IMR-90 (cell line): ENCODE measurements at regions not wholly inside any gene's neighbourhood (a gene's known extent, or its start where the extent isn't known, plus 50 kb on each side); places are given as distances from the start of the nearest gene placed in this dataset.

Experiments used
- ATAC-seq: fragments of 200-7000 bp; cut with Tn5 transposase; 2 replicates; pipeline ENCODE4 v1.9.1; 2020; ENCODE audit warnings: low read depth, mild to moderate bottlenecking, moderate library complexity
- BruUV-seq: library from RNA; stranded (reverse); fragments of 400-500 nt; replicated peaks from 2 replicates; lab custom pipeline; 2021; lab: Mats Ljungman, UMichigan
- CTCF ChIA-PET: fragments of 300-600 bp; formaldehyde crosslinking; extraction: SDS; loops from one replicate; lab custom pipeline; 2021; ENCODE audit warnings: antibody characterized with exemption; lab: Yijun Ruan, JAX
- POLR2A ChIA-PET: fragments of 300-600 bp; sonication (Branson Sonifier 250); formaldehyde crosslinking; loops from one replicate; lab custom pipeline; 2022; ENCODE audit warnings: antibody characterized with exemption; ENCODE audit not compliant: unreplicated experiment; lab: Charles Lee
- DNase-seq: peaks from one replicate; pipeline ENCODE4 v3.0.0; 2013
- H2AFZ ChIP-seq: replicated peaks from 2 replicates; pipeline ENCODE3; 2013; ENCODE audit warnings: low read length, mild to moderate bottlenecking; ENCODE audit not compliant: poor library complexity
- H2AK5ac ChIP-seq: 2 replicates; pipeline ENCODE4 v1.6.1; 2013; ENCODE audit warnings: low read depth, low read length, inconsistent platforms
- H2AK9ac ChIP-seq: replicated peaks from 2 replicates; pipeline ENCODE3; 2013; ENCODE audit warnings: mild to moderate bottlenecking, low read depth, low read length, moderate library complexity; ENCODE audit not compliant: poor library complexity
- H2BK120ac ChIP-seq: 2 replicates; pipeline ENCODE4 v1.6.1; 2013; ENCODE audit warnings: low read depth, low read length, inconsistent platforms
- H2BK15ac ChIP-seq: 3 replicates; pipeline ENCODE4 v1.6.1; 2013; ENCODE audit warnings: low read depth, low read length, inconsistent platforms
- H2BK20ac ChIP-seq: 2 replicates; pipeline ENCODE4 v1.6.1; 2013; ENCODE audit warnings: low read depth, mild to moderate bottlenecking, inconsistent platforms, low read length, moderate library complexity
- H2BK5ac ChIP-seq: 2 replicates; pipeline ENCODE4 v1.6.1; 2013; ENCODE audit warnings: mild to moderate bottlenecking, low read depth, low read length, inconsistent platforms; ENCODE audit not compliant: poor library complexity, severe bottlenecking
- H3K14ac ChIP-seq: replicated peaks from 2 replicates; pipeline ENCODE4 v1.6.1; 2013; ENCODE audit warnings: low read depth, low read length, inconsistent platforms
- H3K18ac ChIP-seq: 2 replicates; pipeline ENCODE4 v1.6.1; 2013; ENCODE audit warnings: low read depth, low read length, control low read depth
- H3K23ac ChIP-seq: 2 replicates; pipeline ENCODE4 v1.6.1; 2013; ENCODE audit warnings: low read depth, low read length, inconsistent platforms
- H3K27ac ChIP-seq: 2 replicates; pipeline ENCODE4 v1.5.1; 2013; ENCODE audit warnings: mild to moderate bottlenecking, control low read depth, low read length; ENCODE audit not compliant: insufficient read depth
- H3K27me3 ChIP-seq: 2 replicates; pipeline ENCODE4 v1.6.1; 2013; ENCODE audit warnings: low read length; ENCODE audit not compliant: control insufficient read depth, insufficient read depth
- H3K36me3 ChIP-seq: 2 replicates; pipeline ENCODE4 v1.6.1; 2013; ENCODE audit warnings: low read length, mixed read lengths; ENCODE audit not compliant: control insufficient read depth, insufficient read depth
- H3K4ac ChIP-seq: 2 replicates; pipeline ENCODE4 v1.6.1; 2013; ENCODE audit warnings: low read depth, low read length, inconsistent platforms
- H3K4me1 ChIP-seq: 2 replicates; pipeline ENCODE4 v1.6.1; 2013; ENCODE audit warnings: low read length, mixed read lengths; ENCODE audit not compliant: control insufficient read depth, insufficient read depth
- H3K4me2 ChIP-seq: 2 replicates; pipeline ENCODE4 v1.6.1; 2013; ENCODE audit warnings: low read depth, mild to moderate bottlenecking, control low read depth, low read length, moderate library complexity
- H3K4me3 ChIP-seq: 2 replicates; pipeline ENCODE4 v1.5.1; 2013; ENCODE audit warnings: low read depth, mild to moderate bottlenecking, control low read depth, low read length, moderate library complexity; ENCODE audit not compliant: insufficient read depth
- H3K56ac ChIP-seq: 2 replicates; pipeline ENCODE4 v1.6.1; 2013; ENCODE audit warnings: low read length, inconsistent platforms; ENCODE audit not compliant: insufficient read depth; ENCODE audit errors: extremely low read depth
- H3K79me1 ChIP-seq, 2 experiments: 2 replicates each; pipeline ENCODE4 v1.6.1; 2013; ENCODE audit warnings: low read length in 2 of 2, inconsistent platforms in 1 of 2, low read depth in 1 of 2
- H3K9ac ChIP-seq: 2 replicates; pipeline ENCODE4 v1.6.1; 2013; ENCODE audit warnings: low read depth, low read length, control low read depth
- H3K9me1 ChIP-seq: 2 replicates; pipeline ENCODE4 v1.6.1; 2013; ENCODE audit warnings: low read length, inconsistent platforms; ENCODE audit not compliant: insufficient read depth
- H3K9me3 ChIP-seq: 2 replicates; pipeline ENCODE4 v1.6.1; 2013; ENCODE audit warnings: low read length; ENCODE audit not compliant: control insufficient read depth, insufficient read depth
- H4K20me1 ChIP-seq: 2 replicates; pipeline ENCODE4 v1.6.1; 2013; ENCODE audit warnings: low read length, inconsistent platforms; ENCODE audit not compliant: insufficient read depth
- H4K5ac ChIP-seq: 2 replicates; pipeline ENCODE4 v1.6.1; 2013; ENCODE audit warnings: mild to moderate bottlenecking, low read depth, low read length, control low read depth
- H4K8ac ChIP-seq, 2 experiments: 2 replicates each; pipeline ENCODE4 v1.6.1; 2013; ENCODE audit warnings: low read depth in 2 of 2, low read length in 2 of 2, control low read depth in 1 of 2, inconsistent platforms in 1 of 2
- H4K91ac ChIP-seq: 2 replicates; pipeline ENCODE4 v1.6.1; 2013; ENCODE audit warnings: low read depth, low read length, inconsistent platforms; ENCODE audit not compliant: insufficient read depth
- BHLHE40 ChIP-seq: fragments of 150-350 bp; IDR thresholded peaks from 2 replicates; pipeline ENCODE4 v1.6.1; 2016; ENCODE audit warnings: mild to moderate bottlenecking, low read depth, low read length
- CEBPB ChIP-seq: IDR thresholded peaks from 2 replicates; pipeline ENCODE4 v1.6.1; 2012; ENCODE audit warnings: low read depth, low read length, improper control_type of control experiment
- CHD1 ChIP-seq: IDR thresholded peaks from 2 replicates; pipeline ENCODE4 v1.6.1; 2012; ENCODE audit warnings: low read depth, low read length, improper control_type of control experiment
- FOS ChIP-seq: fragments of 150-350 bp; IDR thresholded peaks from 2 replicates; pipeline ENCODE4 v1.6.1; 2016; ENCODE audit warnings: low read depth, low read length
- MAFK ChIP-seq: IDR thresholded peaks from 2 replicates; pipeline ENCODE4 v1.6.1; 2012; ENCODE audit warnings: low read depth, low read length, improper control_type of control experiment
- MAZ ChIP-seq: IDR thresholded peaks from 2 replicates; pipeline ENCODE4 v1.6.1; 2012; ENCODE audit warnings: low read depth, mild to moderate bottlenecking, low read length, improper control_type of control experiment, moderate library complexity, borderline replicate concordance
- MXI1 ChIP-seq: IDR thresholded peaks from 2 replicates; pipeline ENCODE4 v1.6.1; 2012; ENCODE audit warnings: low read depth, mild to moderate bottlenecking, low read length, moderate library complexity, borderline replicate concordance
- NFE2L2 ChIP-seq: fragments of 150-350 bp; IDR thresholded peaks from 2 replicates; pipeline ENCODE4 v1.6.1; 2016; ENCODE audit warnings: low read depth, mild to moderate bottlenecking, low read length
- POLR2A ChIP-seq: IDR thresholded peaks from 2 replicates; pipeline ENCODE4 v1.6.1; 2012; ENCODE audit warnings: mild to moderate bottlenecking, low read depth, low read length
- RAD21 ChIP-seq: IDR thresholded peaks from 2 replicates; pipeline ENCODE4 v1.6.1; 2012; ENCODE audit warnings: low read length, improper control_type of control experiment
- RCOR1 ChIP-seq: IDR thresholded peaks from 2 replicates; pipeline ENCODE4 v1.6.1; 2012; ENCODE audit warnings: mild to moderate bottlenecking, low read length, improper control_type of control experiment; ENCODE audit not compliant: insufficient replicate concordance
- RFX5 ChIP-seq: IDR thresholded peaks from 2 replicates; pipeline ENCODE4 v1.8.0; 2012; ENCODE audit warnings: low read depth, mild to moderate bottlenecking, low read length, moderate library complexity
- SMC3 ChIP-seq: fragments of 150-350 bp; IDR thresholded peaks from 2 replicates; pipeline ENCODE4 v1.6.1; 2016; ENCODE audit warnings: low read depth, mild to moderate bottlenecking, antibody characterized with exemption, low read length, moderate library complexity
- WGBS, 2 experiments: methylation state at CpG; one replicate each; pipeline versions ENCODE4 v1.1.5 to v1.1.7; 2013; ENCODE audit warnings: missing lambda C conversion rate in 2 of 2; ENCODE audit not compliant: insufficient read length in 1 of 2; ENCODE audit errors: extremely low coverage in 2 of 2; 5-methylcytosine and 5-hydroxymethylcytosine counted together
- dilution Hi-C: fragments of 300-500 bp; cut with HindIII; formaldehyde crosslinking; loops from one replicate; pipeline ENCODE4 v1.14.3; 2018; ENCODE audit warnings: low sequenced_read_pairs; ENCODE audit not compliant: unreplicated experiment
- in situ Hi-C: fragments of 300-500 bp; cut with MboI; formaldehyde crosslinking; loops from 3 replicates; pipeline ENCODE4 v1.14.3; 2019; ENCODE audit warnings: low sequenced_read_pairs, inconsistent platforms, mixed read lengths
- intact Hi-C: fragments of 100-400 bp; cut with micrococcal nuclease; formaldehyde crosslinking; loops from 2 replicates; pipeline ENCODE4 v1.10.0; 2022
- TF ChIP-seq, protein P1 (sequence below): conservative IDR thresholded peaks from 2 replicates; pipeline ENCODE4 v1.5.1; 2012; ENCODE audit warnings: mild to moderate bottlenecking, low read depth, low read length, improper control_type of control experiment
- TF ChIP-seq, protein P2 (sequence below): fragments of 150-350 bp; IDR thresholded peaks from 2 replicates; pipeline ENCODE4 v1.6.1; 2017; ENCODE audit warnings: mild to moderate bottlenecking, antibody characterized with exemption, low read length, low read depth
- TF ChIP-seq, protein P3 (sequence below): fragments of 150-350 bp; IDR thresholded peaks from 2 replicates; pipeline ENCODE4 v1.6.1; 2016; ENCODE audit warnings: low read depth, mild to moderate bottlenecking, low read length, moderate library complexity, borderline replicate concordance

DNA sequence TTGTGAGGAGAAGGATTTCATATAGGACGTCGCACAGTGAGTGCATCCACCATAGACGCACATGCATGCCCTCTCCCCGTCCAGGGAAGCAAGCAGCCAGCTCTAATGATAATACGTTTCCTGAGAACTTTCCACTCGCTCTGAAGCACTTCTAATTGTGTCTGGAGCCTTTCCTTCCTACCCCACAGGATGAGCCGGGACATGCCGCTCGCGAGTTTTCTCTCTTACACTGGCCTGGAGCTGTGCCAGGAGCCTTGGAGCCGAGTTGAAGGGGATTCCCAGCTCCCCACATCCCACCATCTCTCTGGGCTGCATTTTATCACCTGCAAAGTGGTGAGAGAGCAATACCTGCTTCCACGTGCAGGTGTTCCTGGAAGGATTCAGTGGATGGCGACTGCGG, 368.1 kb downstream of the C16orf95 start:
- Histone ChIP-seq H3K4ac (peak overlapping the region; percentile 49; the same call in 1 of the 2 replicates), H4K20me1 (peaks cover 3% of the 10 kb centered on the region; the same call in 1 of the 2 replicates), H4K5ac (no peak overlapping the region), H3K23ac (no peak overlapping the region), H3K27me3 (no peaks in the 10 kb centered on the region), H2AFZ (no peak overlapping the region), H2BK15ac (peak overlapping the region; percentile 18; the same call in 1 of the 3 replicates), H3K56ac (no peak overlapping the region), H3K9me3 (no peaks in the 10 kb centered on the region), H3K4me2 (no peak overlapping the region), H2BK120ac (peak overlapping the region; percentile 14; the same call in 1 of the 2 replicates), H3K27ac (no peak overlapping the region), H3K36me3 (no peaks in the 10 kb centered on the region), H3K14ac (no peak overlapping the region), H4K91ac (peak overlapping the region; percentile 28), H2BK5ac (no peak overlapping the region), H3K9ac (no peak overlapping the region), H4K8ac (no peak overlapping the region), H3K79me1 (peaks cover 0 to 26% of the 10 kb centered on the region in 2 experiments; a peak in 2 of 4 replicates), H2BK20ac (peak overlapping the region; percentile 42; the same call in 1 of the 2 replicates), H3K18ac (no peak overlapping the region), H2AK9ac (no peak overlapping the region), H2AK5ac (peak overlapping the region; percentile 81), H3K9me1 (peaks cover 40% of the 10 kb centered on the region), H3K4me3 (no peak overlapping the region), H3K4me1 (peaks cover 15% of the 10 kb centered on the region)
- ATAC-seq (no peak), DNase-seq (no peak)
- intact Hi-C loops, result no loop called here
- CTCF ChIA-PET, result no interaction called here
- TF ChIP-seq CEBPB (no peak), MAFK (no peak), POLR2A (no peak), RCOR1 (no peak), MAZ (no peak), MXI1 (no peak), NFE2L2 (no peak), CHD1 (no peak), FOS (no peak), RFX5 (no peak), SMC3 (no peak), BHLHE40 (no peak), RAD21 (no peak)
- TF ChIP-seq, protein P1, sequence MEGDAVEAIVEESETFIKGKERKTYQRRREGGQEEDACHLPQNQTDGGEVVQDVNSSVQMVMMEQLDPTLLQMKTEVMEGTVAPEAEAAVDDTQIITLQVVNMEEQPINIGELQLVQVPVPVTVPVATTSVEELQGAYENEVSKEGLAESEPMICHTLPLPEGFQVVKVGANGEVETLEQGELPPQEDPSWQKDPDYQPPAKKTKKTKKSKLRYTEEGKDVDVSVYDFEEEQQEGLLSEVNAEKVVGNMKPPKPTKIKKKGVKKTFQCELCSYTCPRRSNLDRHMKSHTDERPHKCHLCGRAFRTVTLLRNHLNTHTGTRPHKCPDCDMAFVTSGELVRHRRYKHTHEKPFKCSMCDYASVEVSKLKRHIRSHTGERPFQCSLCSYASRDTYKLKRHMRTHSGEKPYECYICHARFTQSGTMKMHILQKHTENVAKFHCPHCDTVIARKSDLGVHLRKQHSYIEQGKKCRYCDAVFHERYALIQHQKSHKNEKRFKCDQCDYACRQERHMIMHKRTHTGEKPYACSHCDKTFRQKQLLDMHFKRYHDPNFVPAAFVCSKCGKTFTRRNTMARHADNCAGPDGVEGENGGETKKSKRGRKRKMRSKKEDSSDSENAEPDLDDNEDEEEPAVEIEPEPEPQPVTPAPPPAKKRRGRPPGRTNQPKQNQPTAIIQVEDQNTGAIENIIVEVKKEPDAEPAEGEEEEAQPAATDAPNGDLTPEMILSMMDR, result no peak
- TF ChIP-seq, protein P2, sequence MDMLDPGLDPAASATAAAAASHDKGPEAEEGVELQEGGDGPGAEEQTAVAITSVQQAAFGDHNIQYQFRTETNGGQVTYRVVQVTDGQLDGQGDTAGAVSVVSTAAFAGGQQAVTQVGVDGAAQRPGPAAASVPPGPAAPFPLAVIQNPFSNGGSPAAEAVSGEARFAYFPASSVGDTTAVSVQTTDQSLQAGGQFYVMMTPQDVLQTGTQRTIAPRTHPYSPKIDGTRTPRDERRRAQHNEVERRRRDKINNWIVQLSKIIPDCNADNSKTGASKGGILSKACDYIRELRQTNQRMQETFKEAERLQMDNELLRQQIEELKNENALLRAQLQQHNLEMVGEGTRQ, result no peak
- TF ChIP-seq, protein P3, sequence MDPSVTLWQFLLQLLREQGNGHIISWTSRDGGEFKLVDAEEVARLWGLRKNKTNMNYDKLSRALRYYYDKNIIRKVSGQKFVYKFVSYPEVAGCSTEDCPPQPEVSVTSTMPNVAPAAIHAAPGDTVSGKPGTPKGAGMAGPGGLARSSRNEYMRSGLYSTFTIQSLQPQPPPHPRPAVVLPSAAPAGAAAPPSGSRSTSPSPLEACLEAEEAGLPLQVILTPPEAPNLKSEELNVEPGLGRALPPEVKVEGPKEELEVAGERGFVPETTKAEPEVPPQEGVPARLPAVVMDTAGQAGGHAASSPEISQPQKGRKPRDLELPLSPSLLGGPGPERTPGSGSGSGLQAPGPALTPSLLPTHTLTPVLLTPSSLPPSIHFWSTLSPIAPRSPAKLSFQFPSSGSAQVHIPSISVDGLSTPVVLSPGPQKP, result no peak
- dilution Hi-C loops, result no loop called here
- 57% methylated on average over 3 of the region's 14 CpGs; no CpG with 5 or more reads in 1 of the 2 experiments for WGBS, 2 experiments
- in situ Hi-C loops, result no loop called here
- POLR2A ChIA-PET, result no interaction called here
- BruUV-seq, result no TSS peak
